Tibial artery (tissue), 4 donors: ENCODE measurements at regions not wholly inside any gene's neighbourhood (a gene's known extent, or its start where the extent isn't known, plus 50 kb on each side); places are given as distances from the start of the nearest gene placed in this dataset.
"Not testable (repeated sequence)": the region's sequence is repeated elsewhere in the genome, so short reads cannot be mapped to it uniquely, and the experiment has no call there.

Experiments used
- DNase-seq, 2 donors: peaks; one replicate each; pipeline ENCODE4 v3.0.0-alpha.2; 2019
- H3K27ac ChIP-seq, 2 donors: fragments of 200-600 bp; sonication (generic) in 1 of 2; 1 replicate in 1 of 2; 2 replicates in 1 of 2; pipeline ENCODE4 v1.5.1; 2018 to 2019; ENCODE audit warnings: mild to moderate bottlenecking in 1 of 2
- H3K27me3 ChIP-seq, 2 donors: fragments of 200-600 bp; sonication (generic) in 1 of 2; one replicate each; pipeline versions ENCODE4 v1.5.1 to v1.6.0; 2016 to 2019
- H3K36me3 ChIP-seq, 3 donors: fragments of 200-600 bp; sonication (generic) in 2 of 3; one replicate each; pipeline ENCODE4 v1.5.1; 2016 to 2019; ENCODE audit warnings: mild to moderate bottlenecking in 2 of 3
- H3K4me1 ChIP-seq, 4 donors: fragments of 200-600 bp; sonication (generic) in 2 of 4; 1 replicate in 3 of 4; 2 replicates in 1 of 4; pipeline ENCODE4 v1.5.1; 2016 to 2019
- H3K4me3 ChIP-seq, 2 donors: fragments of 200-600 bp; sonication (generic) in 1 of 2; 1 replicate in 1 of 2; 2 replicates in 1 of 2; pipeline ENCODE4 v1.5.1; 2018 to 2019; ENCODE audit warnings: mild to moderate bottlenecking in 2 of 2
- H3K9me3 ChIP-seq, 3 donors: fragments of 200-600 bp; sonication (generic) in 1 of 3; one replicate each; pipeline ENCODE4 v1.5.1; 2016 to 2019
- CTCF ChIP-seq, 2 experiments: fragments of 200-600 bp in 1 of 2; fragments of 450-650 bp in 1 of 2; IDR thresholded peaks; one replicate each; pipeline ENCODE4 v1.5.1; 2017 to 2019; ENCODE audit warnings: antibody characterized with exemption in 2 of 2, mild to moderate bottlenecking in 1 of 2, moderate library complexity in 1 of 2
- intact Hi-C: fragments of 100-400 bp; cut with DNase I; formaldehyde crosslinking; loops from one replicate; pipeline ENCODE4 v1.15.0; 2023; ENCODE audit warnings: low total_unique reads

- Histone ChIP-seq H3K4me3 (no peak overlapping the region), H3K27me3 (no peaks in the 10 kb centered on the region), H3K27ac (no peak overlapping the region), H3K4me1 (peaks cover 0 to 15% (median 3%) of the 10 kb centered on the region in 4 donors), H3K36me3 (no peaks in the 10 kb centered on the region), H3K9me3 (no peaks in the 10 kb centered on the region)
- no peak for TF ChIP-seq CTCF (IDR thresholded peaks at IDR 0.05)
- intact Hi-C loops: loop anchor here (10.0 kb wide), 1 partner anchor 52 kb away; no protein-coding TSS in a partner anchor
- no peak for DNase-seq
These were observed 73.3 kb upstream of the PNPT1 start for GRCh38 chr2:55766947-55767346.

- H3K9me3 ChIP-seq, H3K27me3 ChIP-seq, H3K4me3 ChIP-seq, H3K27ac ChIP-seq, DNase-seq, H3K36me3 ChIP-seq: not testable (repeated sequence)
- peaks cover 0 to 26% (median 9%) of the 10 kb centered on the region in 4 donors for H3K4me1 ChIP-seq
- intact Hi-C loops: loop anchor here (10.0 kb wide), 1 partner anchor 51 kb away; no protein-coding TSS in a partner anchor
These were observed 72.1 kb upstream of the PNPT1 start for GRCh38 chr2:55765708-55766107.

- peaks cover 0 to 30% (median 11%) of the 10 kb centered on the region in 4 donors for H3K4me1 ChIP-seq
- no peak overlapping the region for H3K4me3 ChIP-seq
- DNase-seq: no peak
- TF ChIP-seq CTCF (IDR thresholded peaks at IDR 0.05): no peak
- H3K36me3 ChIP-seq: no peaks in the 10 kb centered on the region
- intact Hi-C loops: loop anchor here (10.0 kb wide), 1 partner anchor 49 kb away; no protein-coding TSS in a partner anchor
- no peaks in the 10 kb centered on the region for H3K27me3 ChIP-seq
- no peaks in the 10 kb centered on the region for H3K9me3 ChIP-seq
- H3K27ac ChIP-seq: peak overlapping the region in 1 of 2 donors; percentile 52
These were observed 70.1 kb upstream of the PNPT1 start for GRCh38 chr2:55763721-55764120.

- Histone ChIP-seq H3K4me3 (no peak overlapping the region), H3K9me3 (no peaks in the 10 kb centered on the region), H3K27ac (peak overlapping the region; percentile 52 to 64), H3K36me3 (no peaks in the 10 kb centered on the region), H3K27me3 (no peaks in the 10 kb centered on the region), H3K4me1 (peaks cover 0 to 30% (median 11%) of the 10 kb centered on the region in 4 donors)
- no peak for TF ChIP-seq CTCF (IDR thresholded peaks at IDR 0.05)
- intact Hi-C loops: loop anchor here (10.0 kb wide), 1 partner anchor 47 kb away; no protein-coding TSS in a partner anchor
- DNase-seq: no peak
These were observed 67.9 kb upstream of the PNPT1 start for GRCh38 chr2:55761526-55761925.

- intact Hi-C loops: loop anchor here (10.0 kb wide), 1 partner anchor 46 kb away; no protein-coding TSS in a partner anchor
These were observed 67.4 kb upstream of the PNPT1 start for GRCh38 chr2:55761024-55761423.

More at GRCh38 chr2:55761024-55761423, 67.4 kb upstream of the PNPT1 start:
- Histone ChIP-seq H3K4me1 (peaks cover 0 to 30% (median 11%) of the 10 kb centered on the region in 4 donors), H3K27ac (peak overlapping the region; percentile 52 to 64), H3K27me3 (no peaks in the 10 kb centered on the region), H3K9me3 (no peaks in the 10 kb centered on the region), H3K36me3 (no peaks in the 10 kb centered on the region), H3K4me3 (no peak overlapping the region)
- no peak for TF ChIP-seq CTCF (IDR thresholded peaks at IDR 0.05)
- DNase-seq: no peak
